Uterus (tissue), 2 donors: ENCODE measurements at regions not wholly inside any gene's neighbourhood (a gene's known extent, or its start where the extent isn't known, plus 50 kb on each side); places are given as distances from the start of the nearest gene placed in this dataset.

ENCODE experiments used
- POLR2A ChIP-seq, 2 donors: fragments of 450-650 bp; IDR thresholded peaks; one replicate each; pipeline ENCODE4 v1.6.1; 2016; ENCODE audit warnings: antibody characterized with exemption in 2 of 2, mild to moderate bottlenecking in 1 of 2, moderate library complexity in 1 of 2
- TF ChIP-seq, protein P1 (sequence below), 4 experiments: fragments of 200-600 bp in 2 of 4; fragments of 450-650 bp in 2 of 4; sonication (generic) in 2 of 4; IDR thresholded peaks; one replicate each; pipeline ENCODE4 v1.5.1; 2016 to 2019; ENCODE audit warnings: antibody characterized with exemption in 4 of 4, mild to moderate bottlenecking in 2 of 4, moderate library complexity in 1 of 4

DNA sequence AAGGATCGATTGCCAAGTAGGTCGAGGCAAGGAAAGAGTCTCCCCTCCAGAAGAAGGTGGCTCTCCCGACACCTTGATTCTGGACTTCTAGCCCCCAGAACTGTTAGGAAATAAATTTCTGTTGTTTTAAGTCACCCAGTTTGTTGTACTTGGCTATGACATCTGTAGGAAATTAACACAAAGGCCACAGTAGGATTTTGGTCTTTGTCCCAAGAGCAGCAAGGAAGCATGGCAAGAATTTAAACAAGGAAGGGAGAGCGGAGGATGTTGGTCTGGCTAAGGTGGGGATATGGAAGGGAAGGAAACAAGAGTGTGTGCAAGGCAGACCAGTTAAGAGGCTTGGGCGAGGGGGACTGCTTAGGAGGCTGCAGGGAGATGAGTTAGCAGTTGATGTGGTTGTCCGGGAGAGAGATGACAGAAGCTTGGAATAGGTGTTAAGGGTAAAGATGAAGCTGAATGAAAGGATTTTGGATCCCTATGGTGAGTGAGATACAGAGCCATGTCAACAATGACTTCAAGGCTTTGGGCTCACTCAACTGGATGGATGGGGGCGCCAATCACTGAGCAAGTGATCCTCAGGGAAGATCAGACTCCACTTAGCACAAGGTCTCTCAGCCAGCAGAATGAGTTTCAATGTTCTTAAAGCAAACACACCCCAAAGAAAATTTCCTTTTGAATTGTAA is 140.5 kb upstream of the ZNF217 start:
- TF ChIP-seq, protein P1, sequence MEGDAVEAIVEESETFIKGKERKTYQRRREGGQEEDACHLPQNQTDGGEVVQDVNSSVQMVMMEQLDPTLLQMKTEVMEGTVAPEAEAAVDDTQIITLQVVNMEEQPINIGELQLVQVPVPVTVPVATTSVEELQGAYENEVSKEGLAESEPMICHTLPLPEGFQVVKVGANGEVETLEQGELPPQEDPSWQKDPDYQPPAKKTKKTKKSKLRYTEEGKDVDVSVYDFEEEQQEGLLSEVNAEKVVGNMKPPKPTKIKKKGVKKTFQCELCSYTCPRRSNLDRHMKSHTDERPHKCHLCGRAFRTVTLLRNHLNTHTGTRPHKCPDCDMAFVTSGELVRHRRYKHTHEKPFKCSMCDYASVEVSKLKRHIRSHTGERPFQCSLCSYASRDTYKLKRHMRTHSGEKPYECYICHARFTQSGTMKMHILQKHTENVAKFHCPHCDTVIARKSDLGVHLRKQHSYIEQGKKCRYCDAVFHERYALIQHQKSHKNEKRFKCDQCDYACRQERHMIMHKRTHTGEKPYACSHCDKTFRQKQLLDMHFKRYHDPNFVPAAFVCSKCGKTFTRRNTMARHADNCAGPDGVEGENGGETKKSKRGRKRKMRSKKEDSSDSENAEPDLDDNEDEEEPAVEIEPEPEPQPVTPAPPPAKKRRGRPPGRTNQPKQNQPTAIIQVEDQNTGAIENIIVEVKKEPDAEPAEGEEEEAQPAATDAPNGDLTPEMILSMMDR (IDR thresholded peaks at IDR 0.05) = no peak
- TF ChIP-seq POLR2A (IDR thresholded peaks at IDR 0.05) = no peak
